ENCODE measurements at regions not wholly inside any gene's neighbourhood (a gene's known extent, or its start where the extent isn't known, plus 50 kb on each side); places are given as distances from the start of the nearest gene placed in this dataset.

DNA sequence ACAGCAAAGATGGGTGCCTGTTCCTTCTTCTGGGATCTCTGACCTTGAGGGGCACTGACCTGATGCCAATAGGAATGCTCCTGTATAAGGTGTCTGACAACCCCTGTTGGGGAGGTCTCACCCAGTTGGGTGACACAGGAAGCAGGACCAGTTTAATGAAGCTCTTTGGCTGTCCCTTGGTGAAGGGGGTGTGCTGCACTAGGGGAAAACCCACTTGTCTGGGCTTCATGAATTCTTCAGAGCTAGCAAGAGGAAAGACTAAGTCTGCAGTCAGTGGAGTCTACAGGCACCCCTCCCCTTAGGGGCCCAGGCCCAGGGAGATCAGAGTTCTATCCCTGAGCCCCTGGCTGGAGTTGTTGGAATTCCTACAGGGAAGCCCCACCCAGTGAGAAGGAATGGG is 550.8 kb upstream of the CHAC2 start:
- TF ChIP-seq, protein P1, sequence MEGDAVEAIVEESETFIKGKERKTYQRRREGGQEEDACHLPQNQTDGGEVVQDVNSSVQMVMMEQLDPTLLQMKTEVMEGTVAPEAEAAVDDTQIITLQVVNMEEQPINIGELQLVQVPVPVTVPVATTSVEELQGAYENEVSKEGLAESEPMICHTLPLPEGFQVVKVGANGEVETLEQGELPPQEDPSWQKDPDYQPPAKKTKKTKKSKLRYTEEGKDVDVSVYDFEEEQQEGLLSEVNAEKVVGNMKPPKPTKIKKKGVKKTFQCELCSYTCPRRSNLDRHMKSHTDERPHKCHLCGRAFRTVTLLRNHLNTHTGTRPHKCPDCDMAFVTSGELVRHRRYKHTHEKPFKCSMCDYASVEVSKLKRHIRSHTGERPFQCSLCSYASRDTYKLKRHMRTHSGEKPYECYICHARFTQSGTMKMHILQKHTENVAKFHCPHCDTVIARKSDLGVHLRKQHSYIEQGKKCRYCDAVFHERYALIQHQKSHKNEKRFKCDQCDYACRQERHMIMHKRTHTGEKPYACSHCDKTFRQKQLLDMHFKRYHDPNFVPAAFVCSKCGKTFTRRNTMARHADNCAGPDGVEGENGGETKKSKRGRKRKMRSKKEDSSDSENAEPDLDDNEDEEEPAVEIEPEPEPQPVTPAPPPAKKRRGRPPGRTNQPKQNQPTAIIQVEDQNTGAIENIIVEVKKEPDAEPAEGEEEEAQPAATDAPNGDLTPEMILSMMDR (conservative IDR thresholded peaks at IDR 0.05; ENCODE audit: low read depth, low read length), result no peak
- no peak for TF ChIP-seq EZH2 (IDR thresholded peaks at IDR 0.05; ENCODE audit: borderline replicate concordance, low read depth, low read length, poor library complexity, severe bottlenecking)
